ENCODE measurements at regions not wholly inside any gene's neighbourhood (a gene's known extent, or its start where the extent isn't known, plus 50 kb on each side); places are given as distances from the start of the nearest gene placed in this dataset.

DNA sequence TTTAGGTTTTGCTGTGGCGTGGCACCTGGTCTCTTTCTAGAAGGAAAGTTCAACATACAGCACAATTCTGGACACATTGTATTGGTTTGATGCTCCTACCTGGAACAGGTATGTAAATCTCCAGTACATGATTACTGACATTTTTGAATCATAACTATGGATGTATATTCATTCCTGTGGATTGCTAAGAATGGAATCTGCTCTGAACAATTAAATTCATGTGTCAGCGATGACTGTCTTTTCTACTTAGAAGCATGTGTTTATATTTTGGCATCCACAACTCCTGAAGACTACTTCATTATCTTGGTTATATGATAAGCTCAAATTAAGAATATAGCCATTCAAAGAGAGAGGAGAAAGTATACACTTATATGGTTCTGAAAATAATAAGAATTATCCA lies 291.8 kb downstream of the CHRM3 start:
- DNase-seq (ENCODE audit: low read depth in 2 of 2) = no peak

DNA sequence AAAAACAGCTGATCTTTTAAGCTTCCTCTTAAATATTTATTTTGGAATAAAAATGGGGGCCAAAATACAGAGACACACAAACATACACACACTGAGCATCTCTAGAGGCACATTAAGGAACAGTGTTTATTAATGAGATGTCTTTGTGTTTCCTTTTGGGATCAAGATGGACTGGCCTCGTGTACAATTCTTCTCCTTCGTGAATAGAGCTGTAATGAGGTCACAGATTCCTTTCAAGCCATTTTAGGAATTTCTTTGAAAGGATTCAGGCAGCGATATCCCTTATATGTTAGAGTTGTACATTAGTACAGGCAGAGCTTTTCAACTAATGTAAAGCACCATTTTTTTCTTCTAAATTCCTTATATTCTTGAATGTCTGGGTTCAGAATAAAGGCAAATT lies 295.7 kb downstream of the CHRM3 start:
- DNase-seq (ENCODE audit: low read depth in 2 of 2) = no peak

DNA sequence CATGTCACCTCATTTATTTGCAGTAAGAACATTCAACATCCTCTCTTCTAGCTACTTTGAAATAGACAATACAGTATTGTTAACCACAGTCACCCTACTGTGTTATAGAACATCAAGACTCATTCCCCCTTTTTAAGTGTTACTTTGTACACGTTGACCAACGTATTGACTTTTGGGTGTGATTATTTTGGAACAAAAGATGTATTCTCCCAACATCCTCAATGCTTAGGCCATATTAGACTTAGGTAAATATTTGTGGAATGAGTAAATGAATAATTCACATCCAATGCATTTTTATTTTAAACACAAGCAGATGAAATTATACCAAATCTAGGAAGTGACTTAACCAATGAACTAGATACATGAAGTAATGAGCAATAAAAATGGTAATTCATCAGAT lies 296.6 kb downstream of the CHRM3 start:
- no peak for DNase-seq (ENCODE audit: low read depth in 2 of 2)

DNA sequence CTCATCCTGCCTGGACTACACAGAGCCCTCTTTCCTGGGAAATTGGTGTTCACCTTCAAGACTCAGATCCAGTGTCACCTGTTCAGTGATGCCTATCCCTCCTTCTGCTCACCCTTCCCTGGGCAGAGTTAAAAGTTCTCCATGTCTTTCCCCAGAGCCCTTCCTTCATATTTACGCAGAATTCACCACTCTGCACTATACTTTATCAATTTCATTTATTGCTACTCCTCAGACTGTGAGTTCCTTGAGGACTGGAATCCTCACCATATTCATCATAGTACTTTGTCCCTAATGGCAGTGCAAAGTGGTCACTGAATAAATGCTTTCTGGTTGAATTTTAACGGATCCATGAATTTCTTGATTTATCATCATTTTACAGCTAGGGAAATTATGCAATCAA lies 300.0 kb downstream of the CHRM3 start:
- no peak for DNase-seq (ENCODE audit: low read depth in 2 of 2)

DNA sequence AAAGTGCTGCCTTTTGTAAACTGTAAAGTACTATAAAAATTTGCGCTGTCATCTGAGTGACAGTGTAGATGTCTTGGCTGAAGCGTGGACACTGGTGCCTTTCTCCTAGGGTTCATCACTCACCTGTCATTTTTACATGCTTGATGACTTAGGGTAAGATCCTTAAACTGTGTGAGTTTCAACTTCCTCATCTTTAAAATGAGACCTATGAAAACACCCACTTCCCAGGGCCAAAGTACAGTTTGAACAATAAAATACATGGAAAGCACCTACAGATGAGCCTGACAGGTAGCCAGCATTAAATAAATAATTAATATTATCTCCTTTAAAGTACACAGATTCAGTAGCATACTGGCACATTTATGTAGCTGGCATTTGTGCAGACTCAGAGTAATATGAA lies 309.9 kb downstream of the CHRM3 start:
- no peak for DNase-seq (ENCODE audit: low read depth in 2 of 2)

DNA sequence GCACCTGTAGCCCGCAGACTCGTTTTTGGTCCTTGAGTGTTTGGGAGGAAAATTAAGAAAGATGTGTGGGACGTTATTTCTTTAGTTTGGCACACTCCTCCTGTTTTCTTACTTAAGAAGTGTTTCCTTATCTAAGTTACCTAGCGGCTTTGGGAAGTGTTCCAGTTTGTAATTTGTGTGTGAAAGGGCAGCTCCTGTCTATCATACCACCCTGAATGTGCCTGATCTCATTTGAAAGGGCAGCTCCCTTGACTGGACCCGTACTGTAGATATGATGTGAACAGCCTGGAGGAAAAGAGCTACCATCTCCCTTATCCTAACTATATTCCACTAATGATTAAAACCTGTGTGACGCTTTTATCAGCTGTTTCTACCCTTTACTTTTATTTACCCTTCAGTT lies 314.3 kb downstream of the CHRM3 start:
- DNase-seq (ENCODE audit: low read depth in 2 of 2) = no peak

DNA sequence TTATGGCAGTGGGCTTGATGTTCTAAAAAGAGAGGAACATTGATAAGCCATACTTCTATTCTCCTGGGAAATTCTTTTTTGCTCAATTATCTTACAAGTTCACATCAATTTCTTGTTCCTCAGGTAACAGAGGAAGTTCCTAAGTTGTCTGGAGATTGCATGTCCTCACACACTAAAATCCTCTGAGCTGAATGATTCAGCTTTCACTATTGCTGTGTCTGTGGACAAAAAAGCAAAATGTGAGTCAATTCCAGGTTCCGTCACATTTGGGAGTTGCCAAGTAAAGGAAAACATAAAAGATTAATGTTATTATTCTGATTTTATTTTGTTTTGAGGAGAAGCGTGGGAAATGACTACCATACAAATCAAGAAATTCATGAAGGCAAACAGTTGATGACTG lies 316.7 kb downstream of the CHRM3 start:
- no peak for DNase-seq (ENCODE audit: low read depth in 2 of 2)

DNA sequence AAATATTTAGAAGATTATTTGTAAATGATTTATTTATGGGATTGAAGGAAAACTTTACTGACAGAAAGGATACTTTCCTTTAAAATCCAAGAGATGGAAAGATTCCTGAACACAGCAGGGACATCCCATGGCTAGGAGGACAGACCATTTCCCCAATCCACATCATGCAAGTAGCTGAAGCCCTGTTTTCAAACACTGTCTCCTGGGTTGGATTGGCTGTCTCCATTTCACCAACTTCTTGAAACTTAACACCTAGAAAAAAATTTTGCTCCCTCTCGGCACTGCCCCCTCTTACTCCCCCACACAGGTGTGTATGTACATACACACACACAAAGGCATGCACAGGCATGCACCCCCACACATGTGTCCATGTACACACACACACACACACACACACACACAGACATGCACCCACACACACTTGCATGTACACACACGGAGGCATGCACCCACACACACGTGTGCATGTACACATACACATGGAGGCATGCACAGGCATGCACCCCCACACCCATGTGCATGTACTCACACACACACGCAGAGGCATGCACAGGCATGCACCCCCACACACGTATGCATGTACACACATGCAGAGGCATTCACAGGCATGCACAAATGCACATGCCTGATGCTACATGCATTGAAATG lies 320.0 kb downstream of the CHRM3 start:
- no peak for DNase-seq (ENCODE audit: low read depth in 2 of 2)

DNA sequence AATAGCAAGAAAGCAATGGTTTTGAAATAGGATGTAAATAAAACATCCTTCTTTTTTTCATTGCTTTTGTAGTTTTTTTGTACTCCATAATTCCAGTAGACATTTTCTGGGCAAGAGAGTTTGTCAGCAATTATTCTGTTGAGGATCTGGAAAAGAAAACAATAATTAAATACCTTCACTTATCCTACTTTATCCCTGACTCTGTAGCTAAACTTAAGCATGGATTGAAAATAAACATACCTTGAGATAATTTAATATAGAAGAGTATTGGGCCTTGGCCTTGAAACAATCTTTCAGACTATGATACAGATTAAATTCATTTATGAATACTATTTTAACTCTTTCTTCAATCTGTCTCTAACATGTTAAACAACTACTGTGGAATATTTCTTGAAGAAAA lies 321.2 kb downstream of the CHRM3 start:
- DNase-seq (ENCODE audit: low read depth in 2 of 2) = no peak

DNA sequence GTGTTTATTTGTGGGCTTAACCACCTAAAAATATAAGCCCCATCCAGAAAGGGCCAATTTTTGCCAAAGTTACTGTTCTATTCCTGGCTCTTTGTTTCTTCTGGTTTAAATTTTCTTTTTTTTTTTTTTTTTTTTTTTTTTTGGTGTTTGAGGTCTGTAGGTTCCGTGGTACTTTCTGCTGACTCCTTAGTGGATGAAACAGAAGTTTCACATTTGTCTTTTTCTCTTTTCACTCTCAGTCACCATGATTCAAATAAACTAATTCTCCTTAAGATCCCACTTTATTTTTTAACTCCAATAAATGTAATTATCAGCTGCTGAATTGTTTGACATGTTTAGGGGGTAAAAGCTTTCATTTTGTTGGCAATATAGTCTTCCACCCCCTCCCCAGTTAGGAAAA lies 322.3 kb downstream of the CHRM3 start:
- no peak for DNase-seq (ENCODE audit: low read depth in 2 of 2)

DNA sequence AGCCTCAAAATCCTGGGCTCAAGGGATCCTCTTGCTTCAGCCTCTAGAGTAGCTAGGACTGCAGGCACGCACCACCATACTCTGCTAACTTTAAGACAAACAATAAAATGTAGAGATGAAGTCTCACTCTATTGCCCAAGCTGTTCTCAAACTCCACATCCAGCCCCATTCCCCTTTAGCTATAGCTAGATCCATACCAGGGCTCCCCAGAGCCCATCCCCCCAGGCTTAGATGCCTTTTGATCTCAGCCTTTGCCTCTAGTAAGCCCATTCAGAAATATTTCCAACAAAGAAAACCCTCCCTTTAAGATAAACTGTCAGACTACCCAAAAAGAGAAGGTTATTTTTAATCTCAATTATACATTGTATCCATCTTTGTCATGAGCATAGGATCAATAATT lies 325.4 kb downstream of the CHRM3 start:
- no peak for DNase-seq (ENCODE audit: low read depth in 2 of 2)

DNA sequence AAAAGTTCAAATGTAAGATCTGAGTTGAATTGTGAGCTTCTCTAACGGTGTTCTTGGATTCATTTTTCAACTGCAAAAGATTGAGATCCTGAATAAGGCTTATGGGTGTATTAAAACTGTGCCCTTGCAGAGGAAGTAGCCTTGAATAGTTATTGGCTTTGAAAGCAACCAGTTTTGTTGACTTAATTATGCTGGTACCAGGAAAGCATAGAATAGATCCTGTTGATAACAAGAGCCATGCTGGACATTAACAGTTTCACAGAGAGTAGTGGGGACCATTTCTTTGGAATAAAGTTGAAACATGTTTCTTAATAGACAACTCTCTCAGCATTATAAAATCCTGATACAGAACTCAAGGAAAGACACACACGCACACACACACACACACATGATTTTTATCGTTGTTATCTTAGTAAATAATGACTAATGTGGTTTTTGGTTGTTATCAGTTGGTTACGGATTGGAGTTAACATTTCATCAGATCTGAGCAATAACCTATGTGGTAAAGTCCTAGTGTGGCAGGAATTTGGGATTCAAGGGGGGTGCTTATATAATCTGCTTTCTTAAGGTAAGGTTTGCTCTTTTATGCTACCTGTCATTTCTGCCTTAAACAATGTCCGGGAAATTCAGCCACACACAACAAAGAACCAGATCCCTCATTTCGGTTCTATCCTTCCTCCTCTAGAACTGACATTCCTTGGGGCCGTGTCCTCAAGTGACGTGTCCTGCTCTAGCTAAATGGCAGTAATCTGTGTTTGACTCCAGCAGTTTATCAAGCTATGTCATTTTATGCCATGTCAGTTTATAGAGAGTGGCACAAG lies 330.9 kb downstream of the CHRM3 start:
- DNase-seq (ENCODE audit: low read depth in 2 of 2) = no peak

DNA sequence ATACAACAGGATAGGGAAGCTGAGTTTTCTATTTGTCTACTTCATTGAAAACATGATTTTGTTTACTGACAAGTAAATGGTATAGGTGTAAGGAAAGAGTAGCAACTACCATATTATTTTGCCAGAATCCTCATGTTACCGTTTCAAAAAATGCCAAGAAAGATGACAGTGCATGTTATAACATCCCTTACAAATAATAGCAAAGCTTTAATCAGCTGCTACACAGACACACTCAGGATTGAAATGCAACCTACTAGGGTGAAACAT lies 331.5 kb downstream of the CHRM3 start:
- no peak for DNase-seq (ENCODE audit: low read depth in 2 of 2)

DNA sequence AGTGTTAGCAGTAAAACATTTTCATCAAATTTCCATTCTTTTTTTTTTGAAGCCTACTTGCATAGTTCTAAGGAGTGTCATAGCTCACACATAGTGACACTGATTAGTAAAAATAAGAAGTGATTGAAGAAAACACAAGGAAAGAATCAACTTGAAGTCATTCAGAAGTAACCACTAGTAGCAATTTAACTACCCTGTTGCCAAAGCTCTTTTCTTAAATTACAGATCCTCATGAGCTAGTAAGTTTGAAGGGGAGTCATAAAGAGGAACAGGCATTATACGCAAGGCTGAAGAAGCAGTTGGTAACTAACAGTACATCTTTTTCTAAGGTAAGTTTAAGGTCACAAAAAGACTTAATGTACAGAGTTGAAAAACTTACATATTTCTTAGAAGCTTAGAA lies 332.2 kb downstream of the CHRM3 start:
- no peak for DNase-seq (ENCODE audit: low read depth in 2 of 2)

DNA sequence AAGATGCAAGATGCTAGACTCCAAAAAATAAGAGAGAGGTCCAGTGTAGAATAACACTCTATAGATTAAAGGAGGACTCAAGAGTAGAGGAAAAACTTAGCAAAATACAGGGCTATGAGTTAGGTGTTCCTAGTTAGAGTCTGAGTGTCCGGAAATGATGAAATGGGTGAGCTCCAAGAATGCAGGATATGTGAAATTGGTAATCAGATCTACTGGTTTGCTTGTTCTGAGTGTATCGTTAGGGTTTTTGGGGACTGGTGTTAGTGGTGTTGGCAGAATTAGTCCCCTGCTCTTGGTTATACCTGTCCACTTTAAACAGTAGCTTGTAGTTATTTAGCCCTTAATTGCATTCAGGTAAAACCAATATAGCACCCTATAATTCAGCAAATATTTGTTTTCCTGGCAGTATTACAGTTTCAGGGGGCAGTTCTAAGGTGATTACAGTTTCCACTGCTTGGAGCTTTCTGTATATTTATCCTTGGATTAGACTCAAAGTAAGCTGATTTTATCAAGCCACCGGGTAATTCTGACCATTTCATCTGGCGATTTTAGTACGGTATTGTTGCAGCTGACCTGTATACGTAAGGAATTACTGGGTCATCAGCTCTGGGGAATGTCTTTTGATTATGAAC lies 332.7 kb downstream of the CHRM3 start:
- no peak for DNase-seq (ENCODE audit: low read depth in 2 of 2)

DNA sequence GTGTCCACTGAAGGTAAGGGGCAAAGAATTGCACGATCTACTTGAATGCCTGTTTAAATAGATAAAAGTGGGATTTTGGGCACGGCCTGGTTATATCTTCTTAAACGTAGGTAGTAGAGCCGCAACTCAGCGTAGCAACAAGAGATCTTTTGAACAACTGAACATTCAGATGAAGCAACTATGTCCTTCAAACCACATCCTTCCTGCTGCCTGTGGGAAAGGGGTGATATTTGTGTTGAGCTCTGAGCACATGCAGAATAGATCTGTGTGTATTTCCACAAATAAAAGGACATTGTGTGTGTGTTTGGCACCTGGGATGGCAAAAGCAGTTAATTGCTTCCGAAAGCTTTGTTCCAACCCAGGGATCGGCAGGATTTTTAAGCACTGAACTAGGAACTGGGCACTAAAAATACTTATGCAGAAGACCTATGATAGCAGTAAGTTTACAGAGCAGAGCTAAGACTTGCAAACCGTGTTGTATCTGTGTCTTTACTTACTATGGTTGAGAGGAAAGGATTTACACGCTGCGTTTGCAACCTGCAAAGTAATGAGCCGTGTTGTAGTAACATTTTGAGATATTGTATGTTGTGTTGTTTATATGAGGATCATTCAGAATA lies 333.4 kb downstream of the CHRM3 start:
- no peak for DNase-seq (ENCODE audit: low read depth in 2 of 2)

DNA sequence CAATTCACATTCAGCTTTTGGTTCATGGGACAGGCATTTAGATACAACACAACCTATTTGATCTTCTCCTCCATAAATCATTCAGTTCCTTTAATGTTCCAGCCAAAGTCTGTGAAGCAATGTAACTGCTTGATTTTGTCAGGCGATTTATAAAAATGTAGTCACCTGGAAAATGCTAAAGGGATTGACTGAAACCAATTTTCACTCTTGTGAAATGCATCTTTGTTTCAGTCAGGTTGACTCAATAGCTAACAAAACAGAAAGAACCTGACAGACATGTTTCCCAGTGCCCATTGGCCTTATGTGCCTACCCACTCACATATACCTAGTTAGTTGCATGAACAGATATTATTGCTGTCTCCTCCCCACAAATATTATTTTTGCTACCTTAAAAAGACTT lies 335.7 kb downstream of the CHRM3 start:
- DNase-seq (ENCODE audit: low read depth in 2 of 2) = no peak

DNA sequence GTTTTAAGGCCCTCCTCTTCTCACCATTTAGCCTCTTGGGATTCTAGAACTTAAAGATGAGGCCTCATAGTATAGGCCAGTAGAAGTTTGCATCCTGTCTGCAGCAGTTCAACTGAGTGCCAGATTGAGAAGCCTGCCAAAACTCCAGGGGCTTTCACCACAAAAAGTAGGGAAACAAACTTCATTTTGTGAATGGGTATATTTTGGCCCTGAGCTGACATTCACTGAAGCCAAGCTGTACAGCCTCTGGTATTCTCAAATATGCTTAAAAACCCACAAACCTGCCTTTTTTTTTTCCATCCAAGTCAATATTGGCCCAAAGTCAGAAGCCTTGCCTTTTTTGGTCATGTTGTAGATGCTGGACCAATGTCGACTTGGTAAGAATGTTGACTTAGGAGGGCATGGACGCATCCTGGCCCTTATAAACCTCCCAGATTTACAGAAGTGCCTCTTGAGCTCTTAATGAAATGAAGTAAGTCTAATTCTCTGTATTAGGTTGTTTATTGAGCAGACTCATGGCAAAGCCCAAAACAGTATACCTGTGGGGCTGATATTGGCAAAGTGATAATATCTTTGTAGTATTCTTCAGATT lies 337.5 kb downstream of the CHRM3 start:
- DNase-seq (ENCODE audit: low read depth in 2 of 2) = no peak

DNA sequence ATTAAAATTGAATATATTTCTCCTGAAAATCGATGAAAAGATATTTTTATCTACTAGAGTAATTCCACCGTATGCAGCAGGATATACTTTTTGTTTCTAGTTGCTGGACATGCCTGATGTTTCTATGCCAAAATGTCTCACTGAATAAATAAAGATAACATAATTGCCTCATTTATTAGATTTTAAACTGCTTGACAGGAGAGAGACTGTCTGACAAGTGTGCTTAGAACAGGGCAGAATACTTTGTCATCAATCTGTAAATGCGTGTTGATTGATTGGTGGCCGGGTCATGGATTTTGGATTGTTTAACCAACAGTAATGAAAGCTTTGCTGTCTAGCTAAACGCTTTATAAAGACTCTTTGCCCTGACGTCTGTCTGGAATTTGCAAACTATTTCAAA lies 339.0 kb downstream of the CHRM3 start:
- DNase-seq (ENCODE audit: low read depth in 2 of 2) = no peak

DNA sequence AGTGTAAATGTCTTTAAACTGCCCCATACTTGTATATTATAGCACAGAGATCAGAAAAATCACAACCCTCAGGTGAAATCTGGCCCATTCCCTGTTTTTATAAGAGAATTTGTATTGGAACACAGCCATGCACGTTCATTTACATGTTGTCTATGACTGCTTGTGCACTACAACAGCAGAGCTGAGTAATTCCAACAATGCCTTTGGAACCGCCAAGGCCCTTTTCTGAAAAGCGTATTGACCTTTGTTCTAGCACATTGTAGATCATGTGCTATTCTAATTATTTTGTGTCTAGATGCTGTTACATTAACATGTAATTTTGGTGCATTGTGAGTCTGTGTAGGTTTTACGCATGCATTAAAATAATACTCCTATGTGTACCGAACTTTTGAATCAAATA lies 339.6 kb downstream of the CHRM3 start:
- no peak for DNase-seq (ENCODE audit: low read depth in 2 of 2)

DNA sequence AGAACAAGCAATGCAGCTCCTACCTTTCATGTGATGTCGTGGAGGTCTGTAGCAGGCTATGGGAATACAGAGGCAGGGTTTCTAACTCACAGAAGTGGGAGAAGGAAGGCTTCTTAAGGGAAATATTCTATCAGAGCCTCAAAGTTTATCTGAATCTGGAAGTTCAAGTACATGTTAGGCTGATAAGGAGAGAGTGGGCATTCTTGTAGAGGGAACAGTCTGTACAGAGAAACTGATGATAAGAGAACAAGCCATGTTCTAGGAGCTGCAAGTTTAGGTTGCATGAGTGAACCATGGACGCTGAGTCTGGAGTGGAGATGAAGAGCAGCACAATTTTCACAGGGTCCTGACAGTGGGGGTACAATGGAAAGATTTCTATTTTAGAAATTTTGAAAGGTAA lies 344.0 kb downstream of the CHRM3 start:
- DNase-seq (ENCODE audit: low read depth in 2 of 2) = no peak

DNA sequence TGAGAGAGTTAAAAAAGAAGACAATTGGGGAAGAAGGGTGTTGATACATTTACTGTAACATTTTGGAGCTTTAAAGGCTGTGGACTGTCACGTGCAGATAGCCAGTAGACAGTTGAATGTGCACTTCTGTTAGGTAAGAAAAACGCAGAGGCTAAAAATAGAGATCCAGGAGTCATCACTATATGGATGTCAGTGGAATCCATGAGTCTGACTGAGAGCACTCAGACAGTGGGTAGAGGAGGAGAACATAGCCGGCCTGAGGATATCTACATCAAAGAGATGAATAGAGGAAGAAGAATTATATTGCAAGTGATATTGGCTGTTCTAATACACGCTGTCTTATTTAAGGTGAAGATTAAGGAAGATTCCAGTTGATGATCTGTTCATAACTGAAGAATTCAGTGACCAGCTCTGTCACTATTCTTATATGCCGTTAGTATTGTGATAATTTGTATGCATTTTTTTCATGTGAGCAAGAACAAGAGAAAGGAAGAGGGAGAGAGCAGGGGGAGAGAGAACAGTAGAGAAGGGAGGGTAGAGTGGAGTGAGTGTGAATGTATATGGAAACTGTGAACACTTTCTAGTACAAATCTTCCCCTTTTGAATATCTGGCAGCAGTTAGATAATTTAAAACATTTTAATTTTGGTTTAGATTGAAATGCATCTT lies 344.8 kb downstream of the CHRM3 start:
- no peak for DNase-seq (ENCODE audit: low read depth in 2 of 2)
